ENCODE measurements at regions not wholly inside any gene's neighbourhood (a gene's known extent, or its start where the extent isn't known, plus 50 kb on each side); places are given as distances from the start of the nearest gene placed in this dataset.

DNA sequence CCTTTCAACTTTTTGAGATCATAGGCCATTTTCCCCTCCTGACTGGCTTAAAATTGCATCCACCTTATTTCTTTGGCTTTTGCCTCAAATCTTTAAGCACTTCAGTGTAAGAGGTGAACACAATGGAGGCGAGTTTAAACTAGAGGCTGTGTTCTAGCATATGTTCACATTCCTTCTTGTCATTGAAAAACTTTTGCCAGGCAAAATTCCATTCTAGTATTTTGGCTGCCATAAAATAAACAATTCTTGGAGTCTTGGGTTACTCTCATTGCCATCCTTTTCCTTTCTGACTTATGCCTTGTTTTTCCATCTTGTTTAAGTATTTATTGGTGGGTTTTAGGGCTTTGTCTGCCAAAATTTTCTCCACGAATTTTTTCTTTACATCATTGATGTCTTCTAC, 137.3 kb upstream of the ANXA10 start:
- DNase-seq (ENCODE audit: low spot score) (no peak), ATAC-seq (no peak)
- ChIA-PET POLR2A (no interaction called here), CTCF (no interaction called here)
- no peak overlapping the region for H3K4me3 Mint-ChIP-seq
- TF ChIP-seq, protein P1, sequence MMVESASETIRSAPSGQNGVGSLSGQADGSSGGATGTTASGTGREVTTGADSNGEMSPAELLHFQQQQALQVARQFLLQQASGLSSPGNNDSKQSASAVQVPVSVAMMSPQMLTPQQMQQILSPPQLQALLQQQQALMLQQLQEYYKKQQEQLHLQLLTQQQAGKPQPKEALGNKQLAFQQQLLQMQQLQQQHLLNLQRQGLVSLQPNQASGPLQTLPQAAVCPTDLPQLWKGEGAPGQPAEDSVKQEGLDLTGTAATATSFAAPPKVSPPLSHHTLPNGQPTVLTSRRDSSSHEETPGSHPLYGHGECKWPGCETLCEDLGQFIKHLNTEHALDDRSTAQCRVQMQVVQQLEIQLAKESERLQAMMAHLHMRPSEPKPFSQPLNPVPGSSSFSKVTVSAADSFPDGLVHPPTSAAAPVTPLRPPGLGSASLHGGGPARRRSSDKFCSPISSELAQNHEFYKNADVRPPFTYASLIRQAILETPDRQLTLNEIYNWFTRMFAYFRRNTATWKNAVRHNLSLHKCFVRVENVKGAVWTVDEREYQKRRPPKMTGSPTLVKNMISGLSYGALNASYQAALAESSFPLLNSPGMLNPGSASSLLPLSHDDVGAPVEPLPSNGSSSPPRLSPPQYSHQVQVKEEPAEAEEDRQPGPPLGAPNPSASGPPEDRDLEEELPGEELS (CRISPR knock-in tag; IDR thresholded peaks at IDR 0.05), result no peak
- H3K4me1 Mint-ChIP-seq, result no peaks in the 10 kb centered on the region
- peaks cover 55% of the 10 kb centered on the region for H3K36me3 Mint-ChIP-seq
- H3K27ac Mint-ChIP-seq, result no peak overlapping the region
- H3K27me3 Mint-ChIP-seq (ENCODE audit: low read depth), result 0 out of 2 replicates have a peak, but pooled peaks cover 7% of the 10 kb centered on the region
- H3K9me3 Mint-ChIP-seq, result peaks cover 75% of the 10 kb centered on the region

DNA sequence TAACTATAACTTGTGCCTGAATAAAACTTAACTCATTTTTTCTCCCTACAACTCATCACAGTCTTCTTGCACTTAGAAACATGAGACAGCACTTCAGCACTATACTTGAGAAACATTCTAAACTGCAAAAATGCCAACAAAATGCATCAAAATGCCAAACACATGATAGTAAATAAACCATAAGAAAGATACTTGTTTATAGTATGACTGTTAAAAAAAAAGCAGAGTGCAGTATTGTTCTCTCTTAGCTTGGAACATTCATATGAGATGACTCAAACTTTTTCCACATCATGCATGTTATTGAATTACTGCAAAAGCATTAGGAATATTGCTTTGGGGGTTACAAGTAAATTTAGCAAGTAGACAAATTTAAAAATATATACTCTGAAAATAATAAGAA, 135.7 kb upstream of the ANXA10 start:
- ChIA-PET POLR2A (no interaction called here), CTCF (no interaction called here)
- Mint-ChIP-seq H3K27ac (no peak overlapping the region), H3K9me3 (peaks cover 74% of the 10 kb centered on the region), H3K4me1 (no peaks in the 10 kb centered on the region), H3K36me3 (peaks cover 55% of the 10 kb centered on the region), H3K27me3 (ENCODE audit: low read depth) (0 out of 2 replicates have a peak, but pooled peaks cover 7% of the 10 kb centered on the region), H3K4me3 (no peak overlapping the region)
- DNase-seq (ENCODE audit: low spot score) (no peak), ATAC-seq (no peak)
- TF ChIP-seq, protein P2, sequence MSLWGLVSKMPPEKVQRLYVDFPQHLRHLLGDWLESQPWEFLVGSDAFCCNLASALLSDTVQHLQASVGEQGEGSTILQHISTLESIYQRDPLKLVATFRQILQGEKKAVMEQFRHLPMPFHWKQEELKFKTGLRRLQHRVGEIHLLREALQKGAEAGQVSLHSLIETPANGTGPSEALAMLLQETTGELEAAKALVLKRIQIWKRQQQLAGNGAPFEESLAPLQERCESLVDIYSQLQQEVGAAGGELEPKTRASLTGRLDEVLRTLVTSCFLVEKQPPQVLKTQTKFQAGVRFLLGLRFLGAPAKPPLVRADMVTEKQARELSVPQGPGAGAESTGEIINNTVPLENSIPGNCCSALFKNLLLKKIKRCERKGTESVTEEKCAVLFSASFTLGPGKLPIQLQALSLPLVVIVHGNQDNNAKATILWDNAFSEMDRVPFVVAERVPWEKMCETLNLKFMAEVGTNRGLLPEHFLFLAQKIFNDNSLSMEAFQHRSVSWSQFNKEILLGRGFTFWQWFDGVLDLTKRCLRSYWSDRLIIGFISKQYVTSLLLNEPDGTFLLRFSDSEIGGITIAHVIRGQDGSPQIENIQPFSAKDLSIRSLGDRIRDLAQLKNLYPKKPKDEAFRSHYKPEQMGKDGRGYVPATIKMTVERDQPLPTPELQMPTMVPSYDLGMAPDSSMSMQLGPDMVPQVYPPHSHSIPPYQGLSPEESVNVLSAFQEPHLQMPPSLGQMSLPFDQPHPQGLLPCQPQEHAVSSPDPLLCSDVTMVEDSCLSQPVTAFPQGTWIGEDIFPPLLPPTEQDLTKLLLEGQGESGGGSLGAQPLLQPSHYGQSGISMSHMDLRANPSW (CRISPR knock-in tag; conservative IDR thresholded peaks at IDR 0.05; ENCODE audit: low read depth), result no peak

DNA sequence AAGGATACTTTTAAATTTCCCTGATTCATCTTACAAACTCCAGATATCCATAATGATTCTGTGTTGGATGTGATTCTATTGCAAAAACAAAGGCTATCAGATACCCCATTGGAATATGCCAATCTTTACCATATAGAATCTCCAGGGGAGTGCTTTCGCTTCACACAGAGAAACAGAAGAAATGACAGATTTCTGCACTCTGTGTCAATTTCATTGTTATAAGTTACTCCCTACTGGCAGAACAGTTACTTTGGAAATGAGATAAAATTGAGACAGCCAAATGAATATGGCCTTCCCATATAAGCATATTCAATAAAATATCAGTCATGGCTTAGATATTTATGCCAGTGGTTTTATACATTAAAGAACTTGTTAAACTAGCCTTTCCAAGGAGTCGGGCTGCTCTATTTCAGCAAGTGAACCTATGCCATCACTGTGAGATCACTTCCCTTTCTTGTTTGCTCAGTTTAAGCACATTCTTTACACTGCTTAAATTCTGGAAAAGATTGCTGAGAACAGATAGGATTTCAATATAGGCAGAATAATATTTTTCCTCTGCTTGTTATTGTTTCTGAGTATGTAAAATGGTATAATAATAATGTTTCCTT, 127.5 kb upstream of the ANXA10 start:
- ChIA-PET POLR2A (no interaction called here), CTCF (no interaction called here)
- DNase-seq (ENCODE audit: low spot score), result no peak
- peaks cover 17% of the 10 kb centered on the region for H3K9me3 Mint-ChIP-seq
- no peak for ATAC-seq
- H3K27me3 Mint-ChIP-seq (ENCODE audit: low read depth), result no peaks in the 10 kb centered on the region; the same call in 1 of the 2 replicates
- H3K27ac Mint-ChIP-seq, result no peak overlapping the region
- no peak overlapping the region for H3K4me3 Mint-ChIP-seq
- H3K4me1 Mint-ChIP-seq, result peaks cover 12% of the 10 kb centered on the region
- TF ChIP-seq NR3C1 (CRISPR knock-in tag; conservative IDR thresholded peaks at IDR 0.05; ENCODE audit: low read depth), result no peak
- TF ChIP-seq SP1 (CRISPR knock-in tag; conservative IDR thresholded peaks at IDR 0.05), result no peak
- TF ChIP-seq ZNF138 (CRISPR knock-in tag; conservative IDR thresholded peaks at IDR 0.05), result no peak
- TF ChIP-seq, protein P3, sequence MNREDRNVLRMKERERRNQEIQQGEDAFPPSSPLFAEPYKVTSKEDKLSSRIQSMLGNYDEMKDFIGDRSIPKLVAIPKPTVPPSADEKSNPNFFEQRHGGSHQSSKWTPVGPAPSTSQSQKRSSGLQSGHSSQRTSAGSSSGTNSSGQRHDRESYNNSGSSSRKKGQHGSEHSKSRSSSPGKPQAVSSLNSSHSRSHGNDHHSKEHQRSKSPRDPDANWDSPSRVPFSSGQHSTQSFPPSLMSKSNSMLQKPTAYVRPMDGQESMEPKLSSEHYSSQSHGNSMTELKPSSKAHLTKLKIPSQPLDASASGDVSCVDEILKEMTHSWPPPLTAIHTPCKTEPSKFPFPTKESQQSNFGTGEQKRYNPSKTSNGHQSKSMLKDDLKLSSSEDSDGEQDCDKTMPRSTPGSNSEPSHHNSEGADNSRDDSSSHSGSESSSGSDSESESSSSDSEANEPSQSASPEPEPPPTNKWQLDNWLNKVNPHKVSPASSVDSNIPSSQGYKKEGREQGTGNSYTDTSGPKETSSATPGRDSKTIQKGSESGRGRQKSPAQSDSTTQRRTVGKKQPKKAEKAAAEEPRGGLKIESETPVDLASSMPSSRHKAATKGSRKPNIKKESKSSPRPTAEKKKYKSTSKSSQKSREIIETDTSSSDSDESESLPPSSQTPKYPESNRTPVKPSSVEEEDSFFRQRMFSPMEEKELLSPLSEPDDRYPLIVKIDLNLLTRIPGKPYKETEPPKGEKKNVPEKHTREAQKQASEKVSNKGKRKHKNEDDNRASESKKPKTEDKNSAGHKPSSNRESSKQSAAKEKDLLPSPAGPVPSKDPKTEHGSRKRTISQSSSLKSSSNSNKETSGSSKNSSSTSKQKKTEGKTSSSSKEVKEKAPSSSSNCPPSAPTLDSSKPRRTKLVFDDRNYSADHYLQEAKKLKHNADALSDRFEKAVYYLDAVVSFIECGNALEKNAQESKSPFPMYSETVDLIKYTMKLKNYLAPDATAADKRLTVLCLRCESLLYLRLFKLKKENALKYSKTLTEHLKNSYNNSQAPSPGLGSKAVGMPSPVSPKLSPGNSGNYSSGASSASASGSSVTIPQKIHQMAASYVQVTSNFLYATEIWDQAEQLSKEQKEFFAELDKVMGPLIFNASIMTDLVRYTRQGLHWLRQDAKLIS (CRISPR knock-in tag; IDR thresholded peaks at IDR 0.05; ENCODE audit: borderline replicate concordance), result no peak
- TF ChIP-seq HMGA2 (CRISPR knock-in tag; IDR thresholded peaks at IDR 0.05), result no peak
- TF ChIP-seq OVOL2 (CRISPR knock-in tag; IDR thresholded peaks at IDR 0.05; ENCODE audit: borderline replicate concordance), result no peak
- TF ChIP-seq ZNF671 (CRISPR knock-in tag; IDR thresholded peaks at IDR 0.05), result no peak
- TF ChIP-seq RELA (CRISPR knock-in tag; IDR thresholded peaks at IDR 0.05; ENCODE audit: borderline replicate concordance), result no peak
- TF ChIP-seq, protein P4, sequence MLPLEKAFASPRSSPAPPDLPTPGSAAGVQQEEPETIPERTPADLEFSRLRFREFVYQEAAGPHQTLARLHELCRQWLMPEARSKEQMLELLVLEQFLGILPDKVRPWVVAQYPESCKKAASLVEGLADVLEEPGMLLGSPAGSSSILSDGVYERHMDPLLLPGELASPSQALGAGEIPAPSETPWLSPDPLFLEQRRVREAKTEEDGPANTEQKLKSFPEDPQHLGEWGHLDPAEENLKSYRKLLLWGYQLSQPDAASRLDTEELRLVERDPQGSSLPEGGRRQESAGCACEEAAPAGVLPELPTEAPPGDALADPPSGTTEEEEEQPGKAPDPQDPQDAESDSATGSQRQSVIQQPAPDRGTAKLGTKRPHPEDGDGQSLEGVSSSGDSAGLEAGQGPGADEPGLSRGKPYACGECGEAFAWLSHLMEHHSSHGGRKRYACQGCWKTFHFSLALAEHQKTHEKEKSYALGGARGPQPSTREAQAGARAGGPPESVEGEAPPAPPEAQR (CRISPR knock-in tag; IDR thresholded peaks at IDR 0.05), result no peak
- no peak for TF ChIP-seq NR2C2 (CRISPR knock-in tag; IDR thresholded peaks at IDR 0.05)
- TF ChIP-seq SMAD3 (CRISPR knock-in tag; IDR thresholded peaks at IDR 0.05; ENCODE audit: borderline replicate concordance), result no peak
- TF ChIP-seq ZNF263 (CRISPR knock-in tag; IDR thresholded peaks at IDR 0.05; ENCODE audit: low read depth), result no peak
- TF ChIP-seq FOXP1 (CRISPR knock-in tag; IDR thresholded peaks at IDR 0.05; ENCODE audit: borderline replicate concordance), result no peak
- TF ChIP-seq, protein P5, sequence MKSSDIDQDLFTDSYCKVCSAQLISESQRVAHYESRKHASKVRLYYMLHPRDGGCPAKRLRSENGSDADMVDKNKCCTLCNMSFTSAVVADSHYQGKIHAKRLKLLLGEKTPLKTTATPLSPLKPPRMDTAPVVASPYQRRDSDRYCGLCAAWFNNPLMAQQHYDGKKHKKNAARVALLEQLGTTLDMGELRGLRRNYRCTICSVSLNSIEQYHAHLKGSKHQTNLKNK (CRISPR knock-in tag; IDR thresholded peaks at IDR 0.05), result no peak
- no peak for TF ChIP-seq TEAD4 (CRISPR knock-in tag; IDR thresholded peaks at IDR 0.05)
- peaks cover 10% of the 10 kb centered on the region for H3K36me3 Mint-ChIP-seq
